Esophagus muscularis mucosa (tissue), 4 donors: ENCODE measurements at regions not wholly inside any gene's neighbourhood (a gene's known extent, or its start where the extent isn't known, plus 50 kb on each side); places are given as distances from the start of the nearest gene placed in this dataset.

Experiments
- DNase-seq: peaks from one replicate; pipeline ENCODE4 v3.0.0-alpha.2; 2017; ENCODE audit errors: extremely low spot score
- H3K27ac ChIP-seq, 4 donors: fragments of 200-600 bp; sonication (generic); replicated peaks in 1 of 4; 1 replicate in 3 of 4; 2 replicates in 1 of 4; pipeline ENCODE4 v1.5.1; 2016 to 2019; ENCODE audit warnings: mild to moderate bottlenecking in 1 of 4
- H3K27me3 ChIP-seq, 4 donors: fragments of 200-600 bp; sonication (generic); one replicate each; pipeline versions ENCODE4 v1.5.1 to v1.6.0; 2016 to 2019
- H3K36me3 ChIP-seq, 4 donors: fragments of 200-600 bp; sonication (generic); one replicate each; pipeline ENCODE4 v1.5.1; 2016 to 2019
- H3K4me1 ChIP-seq, 4 donors: fragments of 200-600 bp; sonication (generic); one replicate each; pipeline ENCODE4 v1.5.1; 2016 to 2019
- H3K4me3 ChIP-seq, 4 donors: fragments of 200-600 bp; sonication (generic); 1 replicate in 2 of 4; 2 replicates in 2 of 4; pipeline ENCODE4 v1.5.1; 2016 to 2019; ENCODE audit warnings: mild to moderate bottlenecking in 4 of 4, moderate library complexity in 1 of 4
- H3K9me3 ChIP-seq, 4 donors: fragments of 200-600 bp; sonication (generic); 1 replicate in 3 of 4; 2 replicates in 1 of 4; pipeline ENCODE4 v1.5.1; 2016 to 2019
- EP300 ChIP-seq: sonication (generic); formaldehyde crosslinking; IDR thresholded peaks from one replicate; pipeline ENCODE4 v1.6.1; 2017; ENCODE audit warnings: antibody characterized with exemption
- POLR2A ChIP-seq: fragments of 450-650 bp; IDR thresholded peaks from one replicate; pipeline ENCODE4 v1.6.1; 2017; ENCODE audit warnings: antibody characterized with exemption, moderate library complexity, mild to moderate bottlenecking, low read depth
- POLR2AphosphoS5 ChIP-seq, 2 donors: sonication (generic); formaldehyde crosslinking; IDR thresholded peaks; one replicate each; pipeline ENCODE4 v1.6.1; 2017; ENCODE audit warnings: antibody characterized with exemption in 2 of 2
- WGBS: methylation state at CpG from one replicate; pipeline ENCODE4 v1.1.5; 2018; 5-methylcytosine and 5-hydroxymethylcytosine counted together
- intact Hi-C: fragments of 100-400 bp; cut with DNase I; formaldehyde crosslinking; loops from one replicate; pipeline ENCODE4 v1.15.1; 2023
- TF ChIP-seq, protein P1 (sequence below), 3 experiments: fragments of 200-600 bp in 2 of 3; fragments of 450-650 bp in 1 of 3; sonication (generic) in 2 of 3; IDR thresholded peaks; one replicate each; pipeline ENCODE4 v1.5.1; 2017 to 2019; ENCODE audit warnings: antibody characterized with exemption in 3 of 3, mild to moderate bottlenecking in 2 of 3, moderate library complexity in 1 of 3

DNA sequence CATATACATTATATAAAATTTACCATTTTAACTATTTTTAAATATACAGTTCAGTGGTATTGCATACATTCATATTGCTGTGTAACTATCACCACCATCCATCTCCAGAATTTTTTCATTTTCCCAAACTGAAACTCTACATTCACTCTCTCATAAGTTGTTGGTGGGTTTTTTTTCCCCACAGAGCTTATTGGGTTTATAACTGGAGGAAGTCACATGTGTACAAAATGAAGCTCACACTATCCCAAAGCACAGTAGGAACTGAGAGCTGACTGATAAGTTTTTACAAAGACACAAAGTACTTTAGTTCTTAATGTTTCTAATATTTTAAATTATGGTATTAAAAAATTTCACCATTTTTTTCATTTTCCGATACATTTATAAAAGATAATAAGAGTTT, 78.8 kb upstream of the TNFAIP3 start:
- no peaks in the 10 kb centered on the region for H3K9me3 ChIP-seq
- TF ChIP-seq EP300 (no peak), POLR2AphosphoS5 (IDR thresholded peaks at IDR 0.05) (no peak), POLR2A (no peak)
- TF ChIP-seq, protein P1, sequence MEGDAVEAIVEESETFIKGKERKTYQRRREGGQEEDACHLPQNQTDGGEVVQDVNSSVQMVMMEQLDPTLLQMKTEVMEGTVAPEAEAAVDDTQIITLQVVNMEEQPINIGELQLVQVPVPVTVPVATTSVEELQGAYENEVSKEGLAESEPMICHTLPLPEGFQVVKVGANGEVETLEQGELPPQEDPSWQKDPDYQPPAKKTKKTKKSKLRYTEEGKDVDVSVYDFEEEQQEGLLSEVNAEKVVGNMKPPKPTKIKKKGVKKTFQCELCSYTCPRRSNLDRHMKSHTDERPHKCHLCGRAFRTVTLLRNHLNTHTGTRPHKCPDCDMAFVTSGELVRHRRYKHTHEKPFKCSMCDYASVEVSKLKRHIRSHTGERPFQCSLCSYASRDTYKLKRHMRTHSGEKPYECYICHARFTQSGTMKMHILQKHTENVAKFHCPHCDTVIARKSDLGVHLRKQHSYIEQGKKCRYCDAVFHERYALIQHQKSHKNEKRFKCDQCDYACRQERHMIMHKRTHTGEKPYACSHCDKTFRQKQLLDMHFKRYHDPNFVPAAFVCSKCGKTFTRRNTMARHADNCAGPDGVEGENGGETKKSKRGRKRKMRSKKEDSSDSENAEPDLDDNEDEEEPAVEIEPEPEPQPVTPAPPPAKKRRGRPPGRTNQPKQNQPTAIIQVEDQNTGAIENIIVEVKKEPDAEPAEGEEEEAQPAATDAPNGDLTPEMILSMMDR (IDR thresholded peaks at IDR 0.05) = no peak
- peaks cover 3 to 15% (median 8%) of the 10 kb centered on the region in 4 donors for H3K4me1 ChIP-seq
- no peak overlapping the region for H3K4me3 ChIP-seq
- H3K27me3 ChIP-seq = no peaks in the 10 kb centered on the region
- DNase-seq = no peak
- WGBS = 91% methylated on average over 1 of the region's 1 CpG
- intact Hi-C loops = no loop called here
- no peaks in the 10 kb centered on the region for H3K36me3 ChIP-seq
- no peak overlapping the region for H3K27ac ChIP-seq

- TF ChIP-seq, protein P1 (IDR thresholded peaks at IDR 0.05) = no peak
Measured at GRCh38 chr6:137791281-137792159, 75.5 kb upstream of the TNFAIP3 start.

DNA sequence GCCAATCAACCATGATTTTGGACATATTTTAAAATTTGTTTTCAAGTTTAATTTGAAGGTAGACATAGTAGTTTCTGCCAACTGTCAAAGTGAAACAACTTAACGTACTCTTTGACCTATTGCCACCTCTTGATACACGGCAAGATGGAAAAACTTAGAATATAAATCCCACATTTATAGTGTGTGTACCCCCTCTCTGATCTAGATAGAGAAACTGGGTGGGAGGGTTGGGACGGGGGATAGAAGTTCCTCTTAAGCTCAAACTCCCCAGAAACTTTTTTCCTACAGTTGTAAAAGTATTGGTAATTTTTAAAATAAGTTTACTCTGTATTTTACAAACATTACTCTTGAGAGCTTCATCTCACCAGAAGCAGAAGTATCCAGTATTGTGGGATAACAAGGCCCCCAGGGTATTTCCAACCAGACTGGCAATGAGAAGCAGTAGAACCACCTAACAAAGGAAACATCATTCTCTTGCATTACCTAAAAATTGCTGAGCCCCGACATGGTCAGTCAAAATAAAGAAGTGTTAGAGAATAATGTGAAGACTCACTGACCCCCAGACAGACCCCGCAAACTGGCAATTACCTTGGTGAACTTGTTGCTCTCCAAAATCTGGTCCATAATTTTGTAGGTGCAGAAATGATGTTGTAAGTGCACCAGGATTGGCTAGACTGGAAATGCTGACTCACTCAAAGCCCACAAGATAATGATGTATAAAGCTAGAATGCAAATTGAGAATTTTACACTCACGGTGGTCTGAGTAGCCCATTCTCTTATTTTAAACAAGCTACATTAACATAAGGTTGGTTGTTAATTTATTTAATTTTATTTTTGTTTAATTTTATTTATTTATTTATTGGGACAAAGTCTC, 74.7 kb upstream of the TNFAIP3 start:
- intact Hi-C loops = loop anchor here (10.0 kb wide), 1 partner anchor 152 kb away; no protein-coding TSS in a partner anchor
- WGBS = 90% methylated on average over 6 of the region's 6 CpGs
- TF ChIP-seq POLR2AphosphoS5 (IDR thresholded peaks at IDR 0.05) (no peak), EP300 (no peak), POLR2A (no peak)
- TF ChIP-seq, protein P1 (IDR thresholded peaks at IDR 0.05) = no peak

More at GRCh38 chr6:137791281-137792159, 75.5 kb upstream of the TNFAIP3 start:
- WGBS = 88% methylated on average over 6 of the region's 6 CpGs
- H3K27ac ChIP-seq = no peak overlapping the region
- no peaks in the 10 kb centered on the region for H3K9me3 ChIP-seq
- H3K27me3 ChIP-seq = no peaks in the 10 kb centered on the region
- peaks cover 0 to 7% (median 1%) of the 10 kb centered on the region in 4 donors for H3K4me1 ChIP-seq
- H3K4me3 ChIP-seq = no peak overlapping the region
- no peaks in the 10 kb centered on the region for H3K36me3 ChIP-seq
- no peak for DNase-seq
- intact Hi-C loops = loop anchor here (10.0 kb wide), 1 partner anchor 153 kb away; no protein-coding TSS in a partner anchor

DNA sequence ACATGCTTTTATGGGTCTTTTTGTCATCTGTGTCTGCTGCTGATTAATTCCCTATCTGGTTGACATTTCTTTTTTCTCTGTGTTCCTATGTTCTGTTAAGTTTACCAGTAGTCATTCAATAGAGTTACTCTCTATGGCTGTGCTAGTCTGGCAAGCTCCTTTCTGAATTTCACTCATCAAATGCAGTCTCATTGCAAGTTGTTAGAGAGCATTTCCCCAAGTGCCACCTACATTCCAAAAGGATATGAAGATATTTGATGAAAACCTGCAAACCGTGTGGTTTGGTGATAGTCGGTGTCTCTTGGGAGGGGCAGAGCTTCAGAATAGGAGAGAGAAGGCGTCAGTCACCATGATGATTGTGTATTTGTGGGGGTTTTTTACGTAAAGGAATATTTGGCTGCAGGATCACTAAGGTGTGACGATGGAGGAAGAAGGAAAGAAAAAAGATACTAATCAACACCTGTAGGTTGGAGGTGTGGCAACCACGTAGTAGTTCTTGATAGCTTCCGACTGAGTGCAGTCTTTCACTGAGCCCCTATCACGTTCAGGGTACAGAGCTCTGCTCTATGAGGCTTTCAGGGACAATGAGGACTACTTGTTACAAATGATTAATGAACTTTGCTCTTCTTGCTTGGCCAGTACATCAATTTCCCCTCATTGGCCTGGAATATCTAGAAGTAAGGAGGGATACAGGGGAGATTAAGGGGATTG, 73.1 kb upstream of the TNFAIP3 start:
- DNase-seq = no peak
- TF ChIP-seq, protein P1 (IDR thresholded peaks at IDR 0.05) = no peak
- TF ChIP-seq POLR2AphosphoS5 (IDR thresholded peaks at IDR 0.05) = no peak
- TF ChIP-seq POLR2A = no peak
- TF ChIP-seq EP300 = no peak
- H3K9me3 ChIP-seq = no peaks in the 10 kb centered on the region
- H3K27me3 ChIP-seq = no peaks in the 10 kb centered on the region
- no peak overlapping the region for H3K4me3 ChIP-seq
- intact Hi-C loops = loop anchor here (10.0 kb wide), 1 partner anchor 151 kb away; no protein-coding TSS in a partner anchor
- 89% methylated on average over 8 of the region's 8 CpGs for WGBS
- H3K36me3 ChIP-seq = no peaks in the 10 kb centered on the region
- H3K27ac ChIP-seq = no peak overlapping the region
- H3K4me1 ChIP-seq = peaks cover 0 to 12% (median 3%) of the 10 kb centered on the region in 4 donors

More for the DNA sequence above, 74.7 kb upstream of the TNFAIP3 start:
- Histone ChIP-seq H3K27ac (no peak overlapping the region), H3K4me3 (no peak overlapping the region), H3K36me3 (no peaks in the 10 kb centered on the region), H3K4me1 (peaks cover 0 to 7% (median 1%) of the 10 kb centered on the region in 4 donors), H3K27me3 (no peaks in the 10 kb centered on the region), H3K9me3 (no peaks in the 10 kb centered on the region)
- DNase-seq = no peak
